ENCODE measurements at regions not wholly inside any gene's neighbourhood (a gene's known extent, or its start where the extent isn't known, plus 50 kb on each side); places are given as distances from the start of the nearest gene placed in this dataset.

- DNase-seq (ENCODE audit: extremely low spot score): no peak
- intact Hi-C loops (cut with DNase I): no loop called here
- H3K4me1 ChIP-seq: no peaks in the 10 kb centered on the region
- H3K36me3 ChIP-seq: no peaks in the 10 kb centered on the region
- TF ChIP-seq CTCF (IDR thresholded peaks at IDR 0.05) (no peak), POLR2AphosphoS5 (IDR thresholded peaks at IDR 0.05) (no peak), POLR2A (IDR thresholded peaks at IDR 0.05; ENCODE audit: low read depth) (no peak), EP300 (IDR thresholded peaks at IDR 0.05) (no peak)
- H3K27ac ChIP-seq (replicated peaks in 1 of 4): no peak overlapping the region
- no peak overlapping the region for H3K4me3 ChIP-seq
- 89% methylated on average over 3 of the region's 3 CpGs for WGBS
- no peaks in the 10 kb centered on the region for H3K9me3 ChIP-seq
- no peaks in the 10 kb centered on the region for H3K27me3 ChIP-seq
Measured at GRCh38 chr3:148591525-148591924, 106.2 kb upstream of the AGTR1 start.

- H3K4me3 ChIP-seq: no peak overlapping the region
- no peak for DNase-seq (ENCODE audit: extremely low spot score)
- H3K27me3 ChIP-seq: no peaks in the 10 kb centered on the region
- H3K4me1 ChIP-seq: peaks cover 0 to 29% (median 18%) of the 10 kb centered on the region in 4 donors
- H3K27ac ChIP-seq (replicated peaks in 1 of 4): no peak overlapping the region
- H3K36me3 ChIP-seq: no peaks in the 10 kb centered on the region
- intact Hi-C loops (cut with DNase I): no loop called here
- H3K9me3 ChIP-seq: no peaks in the 10 kb centered on the region
- TF ChIP-seq EP300 (IDR thresholded peaks at IDR 0.05): no peak
- no peak for TF ChIP-seq POLR2AphosphoS5 (IDR thresholded peaks at IDR 0.05)
- no peak for TF ChIP-seq POLR2A (IDR thresholded peaks at IDR 0.05; ENCODE audit: low read depth)
- TF ChIP-seq CTCF (IDR thresholded peaks at IDR 0.05): no peak
- 91% methylated on average over 2 of the region's 2 CpGs for WGBS
Measured at GRCh38 chr3:148598619-148599018, 99.1 kb upstream of the AGTR1 start.

GRCh38 chr3:148599481-148599880, 98.2 kb upstream of the AGTR1 start:
- Histone ChIP-seq H3K27me3 (no peaks in the 10 kb centered on the region), H3K9me3 (no peaks in the 10 kb centered on the region), H3K36me3 (no peaks in the 10 kb centered on the region), H3K4me3 (no peak overlapping the region), H3K4me1 (peaks cover 0 to 38% (median 26%) of the 10 kb centered on the region in 4 donors), H3K27ac (replicated peaks in 1 of 4) (no peak overlapping the region)
- TF ChIP-seq POLR2A (IDR thresholded peaks at IDR 0.05; ENCODE audit: low read depth) (no peak), EP300 (IDR thresholded peaks at IDR 0.05) (no peak), POLR2AphosphoS5 (IDR thresholded peaks at IDR 0.05) (no peak), CTCF (IDR thresholded peaks at IDR 0.05) (no peak)
- DNase-seq (ENCODE audit: extremely low spot score): no peak
- intact Hi-C loops (cut with DNase I): no loop called here
- WGBS: 95% methylated on average over 5 of the region's 5 CpGs

GRCh38 chr3:148600440-148600839, 97.3 kb upstream of the AGTR1 start:
- Histone ChIP-seq H3K27me3 (no peaks in the 10 kb centered on the region), H3K9me3 (no peaks in the 10 kb centered on the region), H3K4me3 (no peak overlapping the region), H3K36me3 (no peaks in the 10 kb centered on the region), H3K4me1 (peaks cover 0 to 47% (median 34%) of the 10 kb centered on the region in 4 donors), H3K27ac (replicated peaks in 1 of 4) (no peak overlapping the region)
- intact Hi-C loops (cut with DNase I): no loop called here
- no peak for TF ChIP-seq POLR2A (IDR thresholded peaks at IDR 0.05; ENCODE audit: low read depth)
- TF ChIP-seq CTCF (IDR thresholded peaks at IDR 0.05): no peak
- no peak for TF ChIP-seq EP300 (IDR thresholded peaks at IDR 0.05)
- TF ChIP-seq POLR2AphosphoS5 (IDR thresholded peaks at IDR 0.05): no peak
- 96% methylated on average over 1 of the region's 1 CpG for WGBS
- no peak for DNase-seq (ENCODE audit: extremely low spot score)
